Esophagus squamous epithelium (tissue), 4 donors: ENCODE measurements at regions not wholly inside any gene's neighbourhood (a gene's known extent, or its start where the extent isn't known, plus 50 kb on each side); places are given as distances from the start of the nearest gene placed in this dataset.

Experiments
- CTCF ChIP-seq, 6 experiments: fragments of 450-650 bp in 4 of 6; fragments of 200-600 bp in 2 of 6; sonication (generic) in 2 of 6; IDR thresholded peaks; one replicate each; pipeline ENCODE4 v1.5.1; 2016 to 2019; ENCODE audit warnings: antibody characterized with exemption in 6 of 6, mild to moderate bottlenecking in 4 of 6, moderate library complexity in 4 of 6
- POLR2A ChIP-seq, 4 donors: fragments of 450-650 bp; IDR thresholded peaks; one replicate each; pipeline ENCODE4 v1.6.1; 2017; ENCODE audit warnings: antibody characterized with exemption in 4 of 4, mild to moderate bottlenecking in 4 of 4, moderate library complexity in 3 of 4

- TF ChIP-seq CTCF (IDR thresholded peaks at IDR 0.05) (no peak), POLR2A (IDR thresholded peaks at IDR 0.05) (no peak)
Observed at GRCh38 chr21:15121655-15122120, 56.9 kb upstream of the NRIP1 start.
